ENCODE measurements at regions not wholly inside any gene's neighbourhood (a gene's known extent, or its start where the extent isn't known, plus 50 kb on each side); places are given as distances from the start of the nearest gene placed in this dataset. TPM values are rescaled to one million over a fixed set of nuclear protein-coding genes. Genes with fewer than 3 reads are reported as not detected.

- H3K4me3 ChIP-seq (ENCODE audit: low read depth, low read length) = no peak overlapping the region
- TF ChIP-seq, protein P1, sequence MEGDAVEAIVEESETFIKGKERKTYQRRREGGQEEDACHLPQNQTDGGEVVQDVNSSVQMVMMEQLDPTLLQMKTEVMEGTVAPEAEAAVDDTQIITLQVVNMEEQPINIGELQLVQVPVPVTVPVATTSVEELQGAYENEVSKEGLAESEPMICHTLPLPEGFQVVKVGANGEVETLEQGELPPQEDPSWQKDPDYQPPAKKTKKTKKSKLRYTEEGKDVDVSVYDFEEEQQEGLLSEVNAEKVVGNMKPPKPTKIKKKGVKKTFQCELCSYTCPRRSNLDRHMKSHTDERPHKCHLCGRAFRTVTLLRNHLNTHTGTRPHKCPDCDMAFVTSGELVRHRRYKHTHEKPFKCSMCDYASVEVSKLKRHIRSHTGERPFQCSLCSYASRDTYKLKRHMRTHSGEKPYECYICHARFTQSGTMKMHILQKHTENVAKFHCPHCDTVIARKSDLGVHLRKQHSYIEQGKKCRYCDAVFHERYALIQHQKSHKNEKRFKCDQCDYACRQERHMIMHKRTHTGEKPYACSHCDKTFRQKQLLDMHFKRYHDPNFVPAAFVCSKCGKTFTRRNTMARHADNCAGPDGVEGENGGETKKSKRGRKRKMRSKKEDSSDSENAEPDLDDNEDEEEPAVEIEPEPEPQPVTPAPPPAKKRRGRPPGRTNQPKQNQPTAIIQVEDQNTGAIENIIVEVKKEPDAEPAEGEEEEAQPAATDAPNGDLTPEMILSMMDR (IDR thresholded peaks at IDR 0.05; ENCODE audit: insufficient read depth, low read length) = no peak
- no peak for DNase-seq (ENCODE audit: low read depth)
Measured at GRCh38 chr12:76138656-76139055, 54.2 kb upstream of the NAP1L1 start.

DNA sequence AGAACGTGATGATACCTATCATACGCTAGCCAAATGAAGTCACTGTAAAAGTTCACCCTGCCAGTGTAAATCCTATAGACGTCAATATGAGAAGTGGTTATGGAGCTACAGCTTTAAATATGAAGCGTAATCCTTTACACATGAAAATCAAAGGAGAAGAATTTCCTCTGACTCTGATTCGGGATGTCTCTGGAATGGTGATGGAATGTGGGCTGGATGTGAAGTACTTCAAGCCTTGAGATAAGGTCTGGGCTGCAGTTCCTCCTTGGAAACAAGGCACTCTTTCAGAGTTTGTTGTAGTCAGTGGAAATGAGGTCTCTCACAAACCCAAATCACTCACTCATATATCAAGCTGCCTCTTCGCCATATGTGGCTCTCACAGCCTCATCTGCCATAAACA is 53.1 kb upstream of the NAP1L1 start:
- no peak overlapping the region for H3K4me3 ChIP-seq (ENCODE audit: low read depth, low read length)
- TF ChIP-seq, protein P1 (IDR thresholded peaks at IDR 0.05; ENCODE audit: insufficient read depth, low read length) = no peak
- peak; percentile 91 for DNase-seq (ENCODE audit: low read depth)

DNA sequence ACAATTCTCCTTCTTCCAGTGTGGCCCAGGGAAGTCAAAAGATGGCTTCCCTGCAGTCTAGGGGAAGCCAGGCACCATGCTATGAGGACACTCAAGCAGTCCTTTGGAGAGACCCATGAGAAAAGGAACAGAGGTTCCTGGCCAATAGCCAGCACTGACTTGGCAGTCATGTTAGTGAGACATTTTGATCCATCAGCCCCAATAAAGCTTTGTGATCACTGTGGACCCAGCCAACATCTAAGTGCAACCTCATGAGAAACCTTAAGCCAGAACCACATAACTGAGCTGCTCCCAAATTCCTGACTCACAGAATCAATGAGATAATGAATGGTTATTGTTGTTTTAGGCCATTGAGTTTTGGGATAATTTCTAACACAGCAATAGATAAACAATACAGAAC is 51.0 kb upstream of the NAP1L1 start:
- TF ChIP-seq, protein P1 (IDR thresholded peaks at IDR 0.05; ENCODE audit: insufficient read depth, low read length) = no peak
- peak; percentile 79 for DNase-seq (ENCODE audit: low read depth)
- no peak overlapping the region for H3K4me3 ChIP-seq (ENCODE audit: low read depth, low read length)

Small RNAs in the stretch of these regions (small RNA-seq; reads per million reads assigned to genes)
- gene RNU6-1271P = not detected
